Activated naive CD4-positive, alpha-beta T cell treated with anti-CD3 and anti-CD28 coated beads for 36 hours (primary cell): ENCODE measurements at regions not wholly inside any gene's neighbourhood (a gene's known extent, or its start where the extent isn't known, plus 50 kb on each side); places are given as distances from the start of the nearest gene placed in this dataset.

Experiments used
- CTCF ChIA-PET: fragments of 350-600 bp; sonication (Branson Sonifier 250); formaldehyde crosslinking; loops from one replicate; lab custom pipeline; 2021; ENCODE audit warnings: antibody characterized with exemption; lab: Charles Lee
- DNase-seq: peaks from one replicate; pipeline ENCODE4 v3.0.0-alpha.2; 2020
- H3K27ac Mint-ChIP-seq: one replicate; pipeline ENCODE4 v1.8.0; 2021; ENCODE audit warnings: mild to moderate bottlenecking, mixed read lengths
- H3K27me3 Mint-ChIP-seq: one replicate; pipeline ENCODE4 v1.8.0; 2021; ENCODE audit warnings: low read depth, mixed read lengths
- H3K36me3 Mint-ChIP-seq: one replicate; pipeline ENCODE4 v1.8.0; 2021; ENCODE audit warnings: low read depth, mixed read lengths
- H3K4me1 Mint-ChIP-seq: one replicate; pipeline ENCODE4 v1.8.0; 2021; ENCODE audit warnings: low read depth, mixed read lengths
- H3K4me3 Mint-ChIP-seq: one replicate; pipeline ENCODE4 v1.8.0; 2021; ENCODE audit warnings: mild to moderate bottlenecking, moderate library complexity, mixed read lengths
- H3K9me3 Mint-ChIP-seq: one replicate; pipeline ENCODE4 v1.8.0; 2021; ENCODE audit warnings: mixed read lengths
- intact Hi-C: fragments of 100-400 bp; cut with micrococcal nuclease; formaldehyde crosslinking; loops from one replicate; pipeline ENCODE4 v1.15.1; 2023

DNA sequence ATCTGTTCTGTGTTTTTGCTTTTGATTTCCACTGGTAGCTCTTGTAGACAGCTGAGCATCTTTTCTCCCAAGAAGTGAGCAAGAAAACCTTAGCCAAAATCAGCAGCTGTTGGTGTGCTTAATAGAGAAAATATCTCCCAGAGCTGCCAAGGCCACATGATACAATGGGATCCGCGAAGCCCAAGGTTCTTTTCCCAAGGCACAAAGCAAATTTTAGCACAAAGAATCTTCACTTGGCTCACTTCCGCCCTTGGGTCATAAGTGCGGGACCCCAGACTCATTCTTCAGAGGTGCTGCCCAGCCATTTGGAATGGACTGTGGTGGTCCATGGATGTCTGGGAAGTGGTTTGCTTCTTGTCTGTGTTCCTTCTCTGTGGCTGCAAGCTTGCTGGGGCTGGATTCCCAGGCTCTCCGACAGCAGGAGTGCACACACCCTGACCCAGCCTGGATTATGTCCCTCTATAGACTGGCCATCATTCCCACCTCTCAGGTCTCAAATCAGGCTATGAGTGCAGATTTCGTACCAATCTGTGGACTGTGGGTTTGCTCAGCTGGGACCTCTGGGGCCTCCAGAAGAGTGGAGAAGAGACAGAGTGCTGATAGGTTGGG is 93.0 kb upstream of the TMEM72 start:
- Mint-ChIP-seq H3K36me3 (no peaks in the 10 kb centered on the region), H3K27ac (no peak overlapping the region), H3K4me3 (no peak overlapping the region), H3K4me1 (no peaks in the 10 kb centered on the region), H3K9me3 (no peaks in the 10 kb centered on the region), H3K27me3 (peaks cover 9% of the 10 kb centered on the region)
- CTCF ChIA-PET: no interaction called here
- DNase-seq: no peak
- intact Hi-C loops: no loop called here

DNA sequence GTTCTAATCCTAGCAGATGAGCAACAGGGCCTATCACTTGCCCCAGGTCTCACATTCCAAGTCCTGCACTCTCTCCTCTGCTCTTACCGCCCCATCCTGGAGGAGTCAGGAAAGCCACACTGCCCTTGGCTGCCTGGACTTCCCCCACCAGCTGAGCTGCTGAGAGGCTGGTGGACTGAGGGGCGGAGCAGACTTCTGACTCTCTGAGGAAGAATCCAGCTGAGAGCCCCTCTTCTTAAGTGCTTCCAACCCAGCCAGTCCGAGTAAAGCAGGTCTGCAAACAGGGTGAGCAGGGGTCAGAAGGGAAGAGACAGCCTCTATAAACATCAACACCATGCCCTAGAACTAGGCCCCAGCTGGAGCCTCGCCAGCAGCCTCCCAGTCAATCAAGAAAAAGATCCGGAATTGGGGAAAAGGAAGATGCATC is 92.4 kb upstream of the TMEM72 start:
- intact Hi-C loops: no loop called here
- Mint-ChIP-seq H3K9me3 (no peaks in the 10 kb centered on the region), H3K27ac (no peak overlapping the region), H3K4me3 (no peak overlapping the region), H3K4me1 (no peaks in the 10 kb centered on the region), H3K36me3 (no peaks in the 10 kb centered on the region), H3K27me3 (peaks cover 7% of the 10 kb centered on the region)
- CTCF ChIA-PET: no interaction called here
- DNase-seq: no peak

DNA sequence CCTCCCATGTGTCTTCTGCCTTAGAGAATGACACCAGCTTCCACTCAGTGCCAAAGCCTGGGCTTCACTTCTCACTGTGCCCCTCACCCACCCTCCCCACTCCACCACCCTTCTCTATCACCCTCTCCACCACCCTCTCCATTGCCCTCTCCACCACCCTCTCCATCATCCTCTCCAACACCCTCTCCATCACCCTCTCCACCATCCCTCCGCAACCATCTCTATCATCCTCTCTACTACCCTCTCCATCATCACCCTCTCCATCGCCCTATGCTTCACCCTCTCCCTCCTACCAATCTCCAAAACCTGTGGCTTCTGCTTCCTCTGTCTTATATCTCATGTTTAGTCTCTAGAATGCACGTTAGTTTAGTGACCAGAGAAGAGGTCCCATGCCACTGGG is 91.0 kb upstream of the TMEM72 start:
- intact Hi-C loops: no loop called here
- Mint-ChIP-seq H3K9me3 (no peaks in the 10 kb centered on the region), H3K4me1 (no peaks in the 10 kb centered on the region), H3K4me3 (no peak overlapping the region), H3K27me3 (peaks cover 7% of the 10 kb centered on the region), H3K36me3 (no peaks in the 10 kb centered on the region), H3K27ac (no peak overlapping the region)
- CTCF ChIA-PET: no interaction called here
- DNase-seq: no peak

GRCh38 chr10:44821290-44821689 is 89.8 kb upstream of the TMEM72 start:
- CTCF ChIA-PET: no interaction called here
- H3K4me3 Mint-ChIP-seq: no peak overlapping the region
- intact Hi-C loops: no loop called here
- H3K27me3 Mint-ChIP-seq: peaks cover 7% of the 10 kb centered on the region
- no peaks in the 10 kb centered on the region for H3K9me3 Mint-ChIP-seq
- H3K27ac Mint-ChIP-seq: no peak overlapping the region
- no peaks in the 10 kb centered on the region for H3K4me1 Mint-ChIP-seq
- no peaks in the 10 kb centered on the region for H3K36me3 Mint-ChIP-seq
- no peak for DNase-seq

GRCh38 chr10:44822349-44822748 is 88.8 kb upstream of the TMEM72 start:
- CTCF ChIA-PET: no interaction called here

DNA sequence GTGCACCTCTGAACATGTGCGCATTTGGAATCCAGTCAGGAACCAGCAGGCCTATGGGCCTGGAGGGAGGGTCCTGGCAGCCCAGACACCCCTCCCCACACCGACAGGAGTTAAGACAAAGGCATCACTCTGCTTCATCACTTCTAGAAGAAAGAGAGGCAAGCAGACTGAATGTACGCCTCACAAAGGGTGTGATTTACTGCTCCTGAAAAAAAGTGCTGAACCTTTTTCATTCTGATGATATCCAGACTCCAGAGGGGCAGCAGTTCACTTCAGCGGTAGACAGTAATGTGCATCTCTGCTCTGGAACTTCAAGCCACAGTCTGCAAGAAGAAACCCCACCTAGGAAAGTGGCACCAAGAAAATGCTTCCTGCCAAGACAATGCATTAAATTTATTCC is 88.2 kb upstream of the TMEM72 start:
- H3K4me3 Mint-ChIP-seq: no peak overlapping the region
- no peaks in the 10 kb centered on the region for H3K4me1 Mint-ChIP-seq
- intact Hi-C loops: no loop called here
- H3K36me3 Mint-ChIP-seq: no peaks in the 10 kb centered on the region
- no peaks in the 10 kb centered on the region for H3K9me3 Mint-ChIP-seq
- CTCF ChIA-PET: no interaction called here
- no peak for DNase-seq
- H3K27me3 Mint-ChIP-seq: peaks cover 3% of the 10 kb centered on the region
- no peak overlapping the region for H3K27ac Mint-ChIP-seq

More at GRCh38 chr10:44822349-44822748, 88.8 kb upstream of the TMEM72 start:
- Mint-ChIP-seq H3K27ac (no peak overlapping the region), H3K36me3 (no peaks in the 10 kb centered on the region), H3K27me3 (peaks cover 7% of the 10 kb centered on the region), H3K9me3 (no peaks in the 10 kb centered on the region), H3K4me1 (no peaks in the 10 kb centered on the region), H3K4me3 (no peak overlapping the region)
- intact Hi-C loops: no loop called here
- no peak for DNase-seq

- no peaks in the 10 kb centered on the region for H3K4me1 Mint-ChIP-seq
- H3K4me3 Mint-ChIP-seq: no peak overlapping the region
- intact Hi-C loops: no loop called here
- CTCF ChIA-PET: no interaction called here
- no peak overlapping the region for H3K27ac Mint-ChIP-seq
- H3K36me3 Mint-ChIP-seq: no peaks in the 10 kb centered on the region
- no peaks in the 10 kb centered on the region for H3K9me3 Mint-ChIP-seq
- no peak for DNase-seq
- H3K27me3 Mint-ChIP-seq: no peaks in the 10 kb centered on the region
Observed at GRCh38 chr10:44824607-44825006, 86.5 kb upstream of the TMEM72 start.

- no peak for DNase-seq
- no peaks in the 10 kb centered on the region for H3K9me3 Mint-ChIP-seq
- H3K36me3 Mint-ChIP-seq: no peaks in the 10 kb centered on the region
- no peaks in the 10 kb centered on the region for H3K4me1 Mint-ChIP-seq
- H3K4me3 Mint-ChIP-seq: no peak overlapping the region
- intact Hi-C loops: no loop called here
- CTCF ChIA-PET: no interaction called here
- no peaks in the 10 kb centered on the region for H3K27me3 Mint-ChIP-seq
- no peak overlapping the region for H3K27ac Mint-ChIP-seq
Observed at GRCh38 chr10:44827431-44828006, 83.6 kb upstream of the TMEM72 start.

DNA sequence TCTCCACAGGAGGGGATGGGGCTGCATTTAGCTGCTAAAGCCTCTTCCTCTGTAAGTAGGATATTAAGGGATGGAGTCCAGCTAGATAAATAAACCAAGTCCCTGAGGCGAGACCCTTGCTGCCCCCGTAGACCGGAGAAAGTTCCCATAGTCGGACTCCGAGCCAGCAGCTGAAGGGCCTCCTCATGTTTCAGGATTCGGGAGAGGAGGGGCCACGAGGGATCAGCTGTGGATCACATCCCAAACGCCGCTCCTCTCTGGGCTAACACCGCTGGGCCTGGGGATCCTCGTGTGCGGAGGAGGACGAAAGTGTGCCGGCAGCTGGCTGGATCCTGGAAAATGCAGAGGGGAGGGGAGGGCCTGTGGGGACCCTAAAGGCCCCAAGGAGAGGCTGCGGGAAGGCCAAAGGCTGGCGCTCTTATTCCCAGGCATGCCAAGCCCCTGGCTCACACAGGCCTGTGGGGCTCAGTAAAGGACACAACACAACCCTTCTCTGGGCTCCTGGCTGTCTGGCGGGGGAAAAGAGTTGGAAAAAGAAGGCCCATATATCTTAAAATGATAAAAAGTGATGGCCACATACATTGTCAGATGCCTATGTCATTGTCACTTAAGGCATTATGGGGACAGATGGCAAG is 82.5 kb upstream of the TMEM72 start:
- H3K27me3 Mint-ChIP-seq: no peaks in the 10 kb centered on the region
- no peak overlapping the region for H3K4me3 Mint-ChIP-seq
- no peaks in the 10 kb centered on the region for H3K4me1 Mint-ChIP-seq
- no peaks in the 10 kb centered on the region for H3K9me3 Mint-ChIP-seq
- no peak for DNase-seq
- no peaks in the 10 kb centered on the region for H3K36me3 Mint-ChIP-seq
- intact Hi-C loops: no loop called here
- no peak overlapping the region for H3K27ac Mint-ChIP-seq
- CTCF ChIA-PET: no interaction called here

GRCh38 chr10:44829426-44829825 is 81.7 kb upstream of the TMEM72 start:
- no peaks in the 10 kb centered on the region for H3K36me3 Mint-ChIP-seq
- H3K4me1 Mint-ChIP-seq: no peaks in the 10 kb centered on the region
- intact Hi-C loops: no loop called here
- H3K27me3 Mint-ChIP-seq: no peaks in the 10 kb centered on the region
- CTCF ChIA-PET: no interaction called here
- no peaks in the 10 kb centered on the region for H3K9me3 Mint-ChIP-seq
- no peak overlapping the region for H3K4me3 Mint-ChIP-seq
- no peak for DNase-seq
- H3K27ac Mint-ChIP-seq: no peak overlapping the region

- Mint-ChIP-seq H3K9me3 (no peaks in the 10 kb centered on the region), H3K27ac (no peak overlapping the region), H3K36me3 (no peaks in the 10 kb centered on the region), H3K4me1 (no peaks in the 10 kb centered on the region), H3K27me3 (no peaks in the 10 kb centered on the region), H3K4me3 (no peak overlapping the region)
- intact Hi-C loops: no loop called here
- CTCF ChIA-PET: no interaction called here
- no peak for DNase-seq
Observed at GRCh38 chr10:44830022-44830421, 81.1 kb upstream of the TMEM72 start.

DNA sequence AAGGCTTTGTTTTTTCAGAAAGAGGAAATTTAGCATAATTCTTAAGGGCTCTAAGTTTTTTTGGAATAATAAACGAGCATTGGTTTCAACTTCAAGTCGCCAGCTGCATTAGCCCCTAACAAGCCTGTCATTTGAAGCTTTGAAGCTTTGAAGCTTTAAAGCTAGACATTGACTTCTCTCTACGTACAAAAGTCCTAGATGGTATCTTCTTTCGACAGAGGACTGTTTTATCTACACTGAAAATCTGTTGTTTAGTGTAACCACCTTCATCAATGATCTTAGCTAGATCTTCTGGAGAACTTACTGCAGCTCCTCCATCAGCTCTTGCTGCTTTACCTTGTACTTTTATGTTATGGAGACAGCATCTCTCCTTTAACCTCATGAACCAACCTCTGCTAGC is 79.6 kb upstream of the TMEM72 start:
- no peak overlapping the region for H3K4me3 Mint-ChIP-seq
- H3K36me3 Mint-ChIP-seq: no peaks in the 10 kb centered on the region
- intact Hi-C loops: no loop called here
- H3K27ac Mint-ChIP-seq: no peak overlapping the region
- no peaks in the 10 kb centered on the region for H3K27me3 Mint-ChIP-seq
- no peak for DNase-seq
- CTCF ChIA-PET: no interaction called here
- no peaks in the 10 kb centered on the region for H3K4me1 Mint-ChIP-seq
- H3K9me3 Mint-ChIP-seq: no peaks in the 10 kb centered on the region
